ENCODE measurements at regions not wholly inside any gene's neighbourhood (a gene's known extent, or its start where the extent isn't known, plus 50 kb on each side); places are given as distances from the start of the nearest gene placed in this dataset.

GRCh38 chr9:726005-726404 is 115.5 kb upstream of the DMRT1 start:
- no peak for TF ChIP-seq CTCF (IDR thresholded peaks at IDR 0.05)
- TF ChIP-seq POLR2A (IDR thresholded peaks at IDR 0.05) = no peak

Data from body of pancreas (tissue), 4 donors.